WI38 (cell line): ENCODE measurements at regions not wholly inside any gene's neighbourhood (a gene's known extent, or its start where the extent isn't known, plus 50 kb on each side); places are given as distances from the start of the nearest gene placed in this dataset.

Experiments
- H3K4me3 ChIP-seq: 2 replicates; pipeline ENCODE4 v1.5.1; 2011; ENCODE audit warnings: low read depth, mild to moderate bottlenecking, control low read depth, low read length
- TF ChIP-seq, protein P1 (sequence below): IDR thresholded peaks from 2 replicates; pipeline ENCODE4 v1.5.1; 2012; ENCODE audit warnings: low read depth, mild to moderate bottlenecking, control low read depth, low read length

GRCh38 chr1:88407248-88407647 lies 276.8 kb upstream of the PKN2 start:
- no peak overlapping the region for H3K4me3 ChIP-seq
- TF ChIP-seq, protein P1, sequence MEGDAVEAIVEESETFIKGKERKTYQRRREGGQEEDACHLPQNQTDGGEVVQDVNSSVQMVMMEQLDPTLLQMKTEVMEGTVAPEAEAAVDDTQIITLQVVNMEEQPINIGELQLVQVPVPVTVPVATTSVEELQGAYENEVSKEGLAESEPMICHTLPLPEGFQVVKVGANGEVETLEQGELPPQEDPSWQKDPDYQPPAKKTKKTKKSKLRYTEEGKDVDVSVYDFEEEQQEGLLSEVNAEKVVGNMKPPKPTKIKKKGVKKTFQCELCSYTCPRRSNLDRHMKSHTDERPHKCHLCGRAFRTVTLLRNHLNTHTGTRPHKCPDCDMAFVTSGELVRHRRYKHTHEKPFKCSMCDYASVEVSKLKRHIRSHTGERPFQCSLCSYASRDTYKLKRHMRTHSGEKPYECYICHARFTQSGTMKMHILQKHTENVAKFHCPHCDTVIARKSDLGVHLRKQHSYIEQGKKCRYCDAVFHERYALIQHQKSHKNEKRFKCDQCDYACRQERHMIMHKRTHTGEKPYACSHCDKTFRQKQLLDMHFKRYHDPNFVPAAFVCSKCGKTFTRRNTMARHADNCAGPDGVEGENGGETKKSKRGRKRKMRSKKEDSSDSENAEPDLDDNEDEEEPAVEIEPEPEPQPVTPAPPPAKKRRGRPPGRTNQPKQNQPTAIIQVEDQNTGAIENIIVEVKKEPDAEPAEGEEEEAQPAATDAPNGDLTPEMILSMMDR = no peak

DNA sequence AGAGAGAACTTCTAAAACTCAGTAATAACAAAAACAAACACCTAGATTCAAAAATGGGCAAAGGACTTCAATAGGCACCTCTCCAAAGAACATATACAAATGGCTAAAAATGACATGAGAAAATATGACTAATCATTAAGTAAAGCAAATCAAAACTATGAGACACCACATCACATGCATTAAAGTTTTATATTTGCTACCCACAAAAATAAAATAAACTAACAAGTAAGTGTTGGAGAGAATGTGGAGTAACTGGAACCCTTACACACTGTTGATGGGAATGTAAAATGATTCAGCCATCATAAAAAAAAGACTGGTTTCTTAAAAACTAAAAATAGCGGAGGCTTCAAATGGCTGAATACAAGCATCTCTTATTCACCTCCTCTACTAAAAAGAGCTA lies 262.1 kb upstream of the PKN2 start:
- TF ChIP-seq, protein P1 = no peak
- H3K4me3 ChIP-seq = no peak overlapping the region

DNA sequence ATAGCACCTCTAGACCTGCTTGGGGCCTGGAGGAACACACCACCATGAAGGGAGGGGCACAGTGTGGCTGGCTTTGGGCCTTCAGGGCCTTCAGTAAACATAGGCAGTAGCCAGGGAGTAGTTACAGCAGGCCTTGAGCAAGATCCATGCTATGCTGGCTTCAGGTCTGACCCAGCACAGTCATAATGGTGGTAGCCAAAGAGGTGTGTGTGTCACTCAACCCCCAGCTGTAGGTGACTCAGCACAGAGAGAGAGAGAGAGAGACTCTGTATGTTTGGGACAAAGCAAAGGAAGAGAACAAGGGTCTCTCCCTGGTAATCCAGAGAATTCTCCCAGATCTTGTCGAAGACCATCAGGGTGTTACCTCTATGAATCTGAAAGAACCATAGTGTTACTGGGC lies 250.5 kb upstream of the PKN2 start:
- TF ChIP-seq, protein P1 = no peak
- H3K4me3 ChIP-seq = no peak overlapping the region

GRCh38 chr1:88434836-88435235 lies 249.2 kb upstream of the PKN2 start:
- no peak overlapping the region for H3K4me3 ChIP-seq
- TF ChIP-seq, protein P1 = no peak

DNA sequence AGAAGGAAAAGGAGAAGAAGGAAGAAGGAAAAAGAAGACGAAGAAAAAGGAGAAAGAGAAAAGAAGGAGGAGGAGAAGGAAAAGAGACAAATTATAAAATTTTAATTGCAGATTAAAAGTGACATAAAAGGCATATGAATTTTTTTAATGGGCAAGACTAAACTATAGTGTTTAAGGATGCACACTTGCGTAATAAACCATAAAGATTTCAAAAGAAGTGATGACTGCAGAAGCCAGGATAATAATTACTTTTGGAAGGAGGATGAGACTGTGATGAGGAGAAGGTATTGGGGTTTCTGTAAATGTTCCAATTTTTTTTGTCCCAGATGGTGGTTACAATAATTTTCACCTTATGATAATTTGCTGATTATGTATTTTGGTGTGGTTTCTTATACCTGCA lies 243.1 kb upstream of the PKN2 start:
- TF ChIP-seq, protein P1 = no peak
- H3K4me3 ChIP-seq = no peak overlapping the region

DNA sequence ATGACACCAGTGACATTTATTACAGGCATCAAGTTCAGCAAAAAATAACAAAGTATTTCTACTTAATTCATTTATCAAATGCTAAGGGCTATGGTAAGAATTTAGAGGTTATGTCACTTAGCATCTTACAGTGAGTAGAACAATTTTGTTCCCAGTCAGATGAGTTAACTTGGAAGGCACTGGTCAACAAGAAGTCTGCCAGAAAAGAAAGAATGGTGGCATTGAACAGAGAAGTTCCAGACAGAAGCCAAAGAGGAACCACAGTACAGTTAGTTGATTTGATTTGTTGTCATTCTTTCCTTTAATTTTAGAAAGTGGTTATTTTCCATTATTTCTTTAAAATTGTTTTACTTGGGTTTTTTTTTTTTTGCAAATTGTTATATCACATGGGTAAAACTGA lies 232.2 kb upstream of the PKN2 start:
- H3K4me3 ChIP-seq = no peak overlapping the region
- TF ChIP-seq, protein P1 = no peak

DNA sequence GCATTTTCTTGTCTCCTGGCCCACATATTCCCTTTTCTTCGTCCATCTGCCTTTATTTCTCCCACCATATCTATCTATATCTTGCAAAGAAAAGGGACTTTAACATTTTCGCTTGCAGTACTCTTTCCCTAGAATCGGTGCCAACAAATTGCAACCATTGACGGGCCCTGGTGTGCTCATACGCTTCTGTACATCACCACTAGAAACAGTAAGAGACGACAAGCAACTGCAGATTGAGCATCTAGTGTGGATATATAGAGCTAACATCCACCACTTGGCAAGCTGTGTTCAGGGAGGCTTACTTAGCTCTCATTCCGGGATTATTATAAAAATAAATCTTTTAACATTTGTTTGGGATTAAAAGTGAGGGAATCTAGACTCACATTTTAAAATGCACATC lies 230.8 kb upstream of the PKN2 start:
- H3K4me3 ChIP-seq = no peak overlapping the region
- TF ChIP-seq, protein P1 = no peak

DNA sequence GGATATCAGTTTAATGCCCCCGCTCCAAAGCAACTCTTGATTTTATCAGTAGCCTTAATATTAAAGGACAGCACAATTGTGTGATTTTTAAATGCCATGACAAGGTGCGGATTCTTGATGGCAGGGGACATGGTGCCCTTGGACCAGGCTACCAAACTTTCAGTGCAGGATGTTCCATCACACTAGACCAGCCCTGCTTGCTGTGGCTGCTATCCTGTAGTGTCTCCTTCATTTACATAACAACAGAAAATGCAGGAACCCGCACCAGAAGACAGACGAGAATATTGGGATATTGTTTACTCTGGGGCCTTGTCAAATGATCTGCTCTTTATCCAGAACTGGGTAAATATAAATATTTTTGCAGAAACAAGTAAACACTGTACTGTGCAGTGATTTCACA lies 229.3 kb upstream of the PKN2 start:
- TF ChIP-seq, protein P1 = no peak
- no peak overlapping the region for H3K4me3 ChIP-seq
